ENCODE measurements at regions not wholly inside any gene's neighbourhood (a gene's known extent, or its start where the extent isn't known, plus 50 kb on each side); places are given as distances from the start of the nearest gene placed in this dataset.

GRCh38 chr5:162638849-162639248 lies 571.3 kb downstream of the GABRG2 start:
- intact Hi-C loops (cut with DNase I) = no loop called here
- Histone ChIP-seq H3K27ac (no peak overlapping the region), H3K4me3 (no peak overlapping the region), H3K4me1 (ENCODE audit: insufficient read depth) (no peaks in the 10 kb centered on the region), H3K9me3 (peaks cover 0 to 3% of the 10 kb centered on the region in 2 donors), H3K36me3 (no peaks in the 10 kb centered on the region), H3K27me3 (no peaks in the 10 kb centered on the region)
- no peak for DNase-seq
- WGBS, 3 donors = 8 to 32% (median 16%) methylated on average over 1 of the region's 1 CpG
- TF ChIP-seq EP300 (IDR thresholded peaks at IDR 0.05) = no peak
- no peak for TF ChIP-seq POLR2A (IDR thresholded peaks at IDR 0.05)
- TF ChIP-seq, protein P1, sequence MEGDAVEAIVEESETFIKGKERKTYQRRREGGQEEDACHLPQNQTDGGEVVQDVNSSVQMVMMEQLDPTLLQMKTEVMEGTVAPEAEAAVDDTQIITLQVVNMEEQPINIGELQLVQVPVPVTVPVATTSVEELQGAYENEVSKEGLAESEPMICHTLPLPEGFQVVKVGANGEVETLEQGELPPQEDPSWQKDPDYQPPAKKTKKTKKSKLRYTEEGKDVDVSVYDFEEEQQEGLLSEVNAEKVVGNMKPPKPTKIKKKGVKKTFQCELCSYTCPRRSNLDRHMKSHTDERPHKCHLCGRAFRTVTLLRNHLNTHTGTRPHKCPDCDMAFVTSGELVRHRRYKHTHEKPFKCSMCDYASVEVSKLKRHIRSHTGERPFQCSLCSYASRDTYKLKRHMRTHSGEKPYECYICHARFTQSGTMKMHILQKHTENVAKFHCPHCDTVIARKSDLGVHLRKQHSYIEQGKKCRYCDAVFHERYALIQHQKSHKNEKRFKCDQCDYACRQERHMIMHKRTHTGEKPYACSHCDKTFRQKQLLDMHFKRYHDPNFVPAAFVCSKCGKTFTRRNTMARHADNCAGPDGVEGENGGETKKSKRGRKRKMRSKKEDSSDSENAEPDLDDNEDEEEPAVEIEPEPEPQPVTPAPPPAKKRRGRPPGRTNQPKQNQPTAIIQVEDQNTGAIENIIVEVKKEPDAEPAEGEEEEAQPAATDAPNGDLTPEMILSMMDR (IDR thresholded peaks at IDR 0.05) = no peak

DNA sequence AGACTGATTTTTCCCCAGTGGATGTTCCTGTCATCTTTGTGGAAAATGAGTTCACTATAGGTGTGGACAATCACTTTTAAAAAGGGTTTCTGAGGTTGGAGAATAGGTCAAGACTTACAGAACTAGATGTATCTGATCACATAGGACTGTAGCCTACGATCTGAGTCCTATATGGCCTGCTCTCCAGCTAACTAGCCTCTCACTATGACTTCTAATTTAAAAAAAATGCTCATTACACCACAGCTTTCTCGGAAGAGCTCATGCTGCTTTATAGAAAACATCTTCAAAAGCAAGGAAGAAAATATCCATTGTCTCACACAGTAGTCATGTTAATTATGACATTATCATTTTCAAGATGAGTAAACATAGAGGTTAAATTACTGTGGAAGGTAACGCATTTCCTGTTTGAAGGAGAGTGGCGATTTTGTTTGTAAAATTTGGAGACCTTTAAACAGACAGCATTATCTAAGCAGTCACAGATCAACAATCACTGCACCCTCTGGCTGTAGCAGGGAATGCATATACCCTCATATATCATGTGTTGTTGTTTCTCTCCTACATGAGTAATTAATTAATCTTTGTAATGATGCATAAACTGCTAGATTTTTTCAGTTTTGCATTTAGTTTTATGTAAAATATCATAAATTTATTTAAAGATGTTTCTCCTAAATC lies 573.7 kb downstream of the GABRG2 start:
- no peak for DNase-seq
- Histone ChIP-seq H3K27me3 (no peaks in the 10 kb centered on the region), H3K4me3 (no peak overlapping the region), H3K9me3 (no peaks in the 10 kb centered on the region), H3K4me1 (ENCODE audit: insufficient read depth) (no peaks in the 10 kb centered on the region), H3K36me3 (no peaks in the 10 kb centered on the region), H3K27ac (no peak overlapping the region)
- intact Hi-C loops (cut with DNase I) = no loop called here
- 38 to 54% (median 40%) methylated on average over 4 of the region's 4 CpGs for WGBS, 3 donors
- no peak for TF ChIP-seq EP300 (IDR thresholded peaks at IDR 0.05)
- TF ChIP-seq POLR2A (IDR thresholded peaks at IDR 0.05) = no peak
- TF ChIP-seq, protein P1 (IDR thresholded peaks at IDR 0.05) = no peak

- intact Hi-C loops (cut with DNase I) = no loop called here
- Histone ChIP-seq H3K36me3 (no peaks in the 10 kb centered on the region), H3K4me3 (no peak overlapping the region), H3K27ac (no peak overlapping the region), H3K9me3 (no peaks in the 10 kb centered on the region), H3K4me1 (ENCODE audit: insufficient read depth) (no peaks in the 10 kb centered on the region), H3K27me3 (no peaks in the 10 kb centered on the region)
- no peak for DNase-seq
- TF ChIP-seq, protein P1 (IDR thresholded peaks at IDR 0.05) = no peak
- TF ChIP-seq EP300 (IDR thresholded peaks at IDR 0.05) (no peak), POLR2A (IDR thresholded peaks at IDR 0.05) (no peak)
- 49 to 74% (median 69%) methylated on average over 1 of the region's 1 CpG for WGBS, 3 donors
These were observed 587.3 kb downstream of the GABRG2 start for GRCh38 chr5:162654661-162655405.

- DNase-seq = no peak
- 73 to 77% (median 76%) methylated on average over 3 of the region's 3 CpGs for WGBS, 3 donors
- TF ChIP-seq POLR2A (IDR thresholded peaks at IDR 0.05) (no peak), EP300 (IDR thresholded peaks at IDR 0.05) (no peak)
- TF ChIP-seq, protein P1 (IDR thresholded peaks at IDR 0.05) = no peak
These were observed 589.5 kb downstream of the GABRG2 start for GRCh38 chr5:162657076-162657475.

More at GRCh38 chr5:162657076-162657475, 589.5 kb downstream of the GABRG2 start:
- Histone ChIP-seq H3K27me3 (no peaks in the 10 kb centered on the region), H3K4me3 (no peak overlapping the region), H3K36me3 (no peaks in the 10 kb centered on the region), H3K9me3 (no peaks in the 10 kb centered on the region), H3K27ac (no peak overlapping the region), H3K4me1 (ENCODE audit: insufficient read depth) (no peaks in the 10 kb centered on the region)
- intact Hi-C loops (cut with DNase I) = no loop called here

Data from ovary (tissue), 7 donors.